K562 (cell line): ENCODE measurements at regions not wholly inside any gene's neighbourhood (a gene's known extent, or its start where the extent isn't known, plus 50 kb on each side); places are given as distances from the start of the nearest gene placed in this dataset.

ENCODE experiments used
- CTCFL ChIP-seq: IDR thresholded peaks from 2 replicates; pipeline ENCODE4 v1.6.1; 2011; ENCODE audit warnings: borderline replicate concordance, low read depth, mild to moderate bottlenecking, moderate library complexity, low read length; ENCODE audit not compliant: insufficient read depth, poor library complexity, severe bottlenecking
- RNF219 ChIP-seq: fragments of 250-450 bp; sonication (Bioruptor Pico); IDR thresholded peaks from 2 replicates; pipeline ENCODE4 v1.5.0; 2022; ENCODE audit warnings: mild to moderate bottlenecking
- STAT5B ChIP-seq: fragments of 250-450 bp; sonication (Bioruptor Pico); IDR thresholded peaks from 2 replicates; pipeline ENCODE4 v1.8.0; 2021; ENCODE audit warnings: mild to moderate bottlenecking, inconsistent platforms
- TAF15 ChIP-seq: fragments of 200-400 bp; formaldehyde crosslinking; IDR thresholded peaks from 2 replicates; pipeline ENCODE4 v1.6.1; 2017; ENCODE audit warnings: mild to moderate bottlenecking, low read depth, low read length, moderate library complexity
- TCF3 ChIP-seq: sonication (generic); formaldehyde crosslinking; IDR thresholded peaks from 2 replicates; pipeline ENCODE4 v1.4.0; 2020; ENCODE audit warnings: mild to moderate bottlenecking, missing genetic modification reagents
- TSHZ1 ChIP-seq: fragments of 250-450 bp; sonication (Bioruptor Pico); IDR thresholded peaks from 2 replicates; pipeline ENCODE4 v1.4.0; 2020; ENCODE audit warnings: mild to moderate bottlenecking, moderate library complexity
- ZBTB40 ChIP-seq, 2 experiments: fragments of 450-650 bp in 1 of 2; sonication (generic) in 1 of 2; formaldehyde crosslinking in 1 of 2; IDR thresholded peaks; 2 replicates each; pipeline versions ENCODE4 v1.7.1 to v1.9.0; 2016 to 2022; ENCODE audit warnings: inconsistent platforms in 1 of 2, mild to moderate bottlenecking in 1 of 2, missing genetic modification reagents in 1 of 2
- ZNF764 ChIP-seq: fragments of 250-450 bp; sonication (Bioruptor Pico); IDR thresholded peaks from 2 replicates; pipeline ENCODE4 v1.4.0; 2020; ENCODE audit warnings: low read depth, mild to moderate bottlenecking, moderate library complexity
- ZNF77 ChIP-seq: fragments of 250-450 bp; sonication (Bioruptor Pico); IDR thresholded peaks from 2 replicates; pipeline ENCODE4 v1.5.0; 2020

- no peak for TF ChIP-seq ZBTB40 (IDR thresholded peaks at IDR 0.05)
- no peak for TF ChIP-seq ZBTB40 (CRISPR knock-in tag; IDR thresholded peaks at IDR 0.05)
- no peak for TF ChIP-seq ZNF764
- TF ChIP-seq ZNF77 (CRISPR knock-in tag) = no peak
- no peak for TF ChIP-seq STAT5B (CRISPR knock-in tag)
- TF ChIP-seq TAF15 = no peak
- TF ChIP-seq TCF3 (CRISPR knock-in tag) = no peak
- TF ChIP-seq RNF219 = no peak
- TF ChIP-seq TSHZ1 = no peak
- TF ChIP-seq CTCFL = no peak
Measured at GRCh38 chr12:124630791-124631313, 63.4 kb upstream of the NCOR2 start (continued).
